ENCODE measurements at regions not wholly inside any gene's neighbourhood (a gene's known extent, or its start where the extent isn't known, plus 50 kb on each side); places are given as distances from the start of the nearest gene placed in this dataset.

DNA sequence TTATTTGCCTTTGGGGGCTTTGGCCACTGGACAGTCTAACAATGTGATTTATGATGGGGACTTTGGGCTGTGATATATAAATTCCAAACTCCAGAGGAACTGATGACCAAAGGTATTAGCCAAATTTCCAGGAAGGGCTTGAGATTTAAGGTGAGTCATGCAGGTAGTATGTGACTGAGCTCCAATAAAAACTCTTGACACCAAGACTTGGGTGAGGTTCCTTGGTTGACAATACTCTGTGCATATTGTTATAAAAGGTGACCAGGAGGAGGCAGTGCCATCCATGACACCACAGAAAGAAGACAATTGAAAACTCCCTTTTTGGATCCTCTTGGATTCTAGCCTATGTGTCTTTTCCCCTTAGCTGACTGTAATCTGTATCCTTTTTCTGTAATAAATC, 392.7 kb upstream of the LRRC7 start:
- H3K4me3 ChIP-seq (ENCODE audit: low read depth, low read length) = no peak overlapping the region
- TF ChIP-seq, protein P1, sequence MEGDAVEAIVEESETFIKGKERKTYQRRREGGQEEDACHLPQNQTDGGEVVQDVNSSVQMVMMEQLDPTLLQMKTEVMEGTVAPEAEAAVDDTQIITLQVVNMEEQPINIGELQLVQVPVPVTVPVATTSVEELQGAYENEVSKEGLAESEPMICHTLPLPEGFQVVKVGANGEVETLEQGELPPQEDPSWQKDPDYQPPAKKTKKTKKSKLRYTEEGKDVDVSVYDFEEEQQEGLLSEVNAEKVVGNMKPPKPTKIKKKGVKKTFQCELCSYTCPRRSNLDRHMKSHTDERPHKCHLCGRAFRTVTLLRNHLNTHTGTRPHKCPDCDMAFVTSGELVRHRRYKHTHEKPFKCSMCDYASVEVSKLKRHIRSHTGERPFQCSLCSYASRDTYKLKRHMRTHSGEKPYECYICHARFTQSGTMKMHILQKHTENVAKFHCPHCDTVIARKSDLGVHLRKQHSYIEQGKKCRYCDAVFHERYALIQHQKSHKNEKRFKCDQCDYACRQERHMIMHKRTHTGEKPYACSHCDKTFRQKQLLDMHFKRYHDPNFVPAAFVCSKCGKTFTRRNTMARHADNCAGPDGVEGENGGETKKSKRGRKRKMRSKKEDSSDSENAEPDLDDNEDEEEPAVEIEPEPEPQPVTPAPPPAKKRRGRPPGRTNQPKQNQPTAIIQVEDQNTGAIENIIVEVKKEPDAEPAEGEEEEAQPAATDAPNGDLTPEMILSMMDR (IDR thresholded peaks at IDR 0.05; ENCODE audit: low read depth, low read length) = no peak
- in situ Hi-C loops (cut with HindIII; ENCODE audit: low sequenced_read_pairs) = no loop called here
- no peak for DNase-seq (ENCODE audit: low read depth, low spot score)

DNA sequence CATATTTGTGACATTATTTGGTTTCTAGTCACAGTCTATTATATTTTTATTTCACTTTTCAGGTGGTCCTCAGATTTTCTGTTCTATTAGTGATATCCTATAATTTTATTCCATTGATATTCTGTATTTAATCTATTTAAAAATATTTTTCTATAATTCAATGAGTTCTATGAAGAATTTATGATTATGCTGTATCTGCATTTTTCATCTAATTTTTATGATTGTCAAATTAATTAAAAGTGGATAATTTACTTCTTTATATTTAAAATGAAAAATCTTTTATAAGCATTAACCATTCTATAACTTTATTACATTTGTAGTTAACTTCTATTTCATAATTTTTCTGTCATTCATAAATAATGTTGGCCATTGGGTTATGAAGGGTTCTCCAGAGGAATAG, 387.4 kb upstream of the LRRC7 start:
- in situ Hi-C loops (cut with HindIII; ENCODE audit: low sequenced_read_pairs) = no loop called here
- TF ChIP-seq, protein P1 (IDR thresholded peaks at IDR 0.05; ENCODE audit: low read depth, low read length) = no peak
- DNase-seq (ENCODE audit: low read depth, low spot score) = no peak

DNA sequence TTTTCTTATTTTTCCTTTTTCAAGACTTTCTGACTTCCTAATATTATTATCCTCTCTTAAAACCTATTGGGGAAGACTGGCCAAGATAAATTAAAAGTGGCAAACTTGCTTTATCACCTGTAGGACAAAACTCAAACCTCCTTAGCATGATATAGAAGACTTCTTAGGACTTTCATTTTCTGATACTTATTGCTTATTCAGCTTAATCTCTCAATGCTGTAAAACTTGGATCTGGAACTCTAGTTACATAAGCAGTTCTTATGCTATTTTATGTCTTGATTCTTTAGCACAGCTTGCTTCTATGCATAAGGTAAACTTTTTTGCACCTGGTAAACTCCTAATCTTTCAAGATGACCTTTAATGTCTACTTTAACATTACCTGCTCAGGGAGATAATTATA, 382.3 kb upstream of the LRRC7 start:
- TF ChIP-seq, protein P1 (IDR thresholded peaks at IDR 0.05; ENCODE audit: low read depth, low read length) = no peak
- no peak for DNase-seq (ENCODE audit: low read depth, low spot score)
- in situ Hi-C loops (cut with HindIII; ENCODE audit: low sequenced_read_pairs) = no loop called here
- no peak overlapping the region for H3K4me3 ChIP-seq (ENCODE audit: low read depth, low read length)

More for the DNA sequence above, 387.4 kb upstream of the LRRC7 start:
- H3K4me3 ChIP-seq (ENCODE audit: low read depth, low read length) = no peak overlapping the region

DNA sequence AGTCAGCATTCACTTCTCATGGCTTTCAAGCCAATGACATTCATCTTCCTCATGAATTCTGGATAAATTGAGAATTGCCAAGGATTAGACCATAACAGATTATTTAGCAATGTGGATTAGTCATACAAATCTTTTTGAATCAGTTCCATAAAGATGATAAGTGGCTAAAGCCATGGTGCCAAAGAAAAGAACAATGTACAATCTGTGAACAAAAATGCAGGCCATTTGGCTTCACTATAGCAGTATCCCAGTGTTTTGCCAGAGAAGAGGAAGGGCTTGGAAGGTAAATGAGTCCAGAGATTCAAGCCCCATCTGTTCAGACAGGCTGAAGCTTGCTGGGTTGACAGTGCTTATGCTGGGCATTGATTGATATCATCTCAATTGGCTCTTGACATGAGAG, 376.4 kb upstream of the LRRC7 start:
- H3K4me3 ChIP-seq (ENCODE audit: low read depth, low read length) = no peak overlapping the region
- in situ Hi-C loops (cut with HindIII; ENCODE audit: low sequenced_read_pairs) = no loop called here

DNA sequence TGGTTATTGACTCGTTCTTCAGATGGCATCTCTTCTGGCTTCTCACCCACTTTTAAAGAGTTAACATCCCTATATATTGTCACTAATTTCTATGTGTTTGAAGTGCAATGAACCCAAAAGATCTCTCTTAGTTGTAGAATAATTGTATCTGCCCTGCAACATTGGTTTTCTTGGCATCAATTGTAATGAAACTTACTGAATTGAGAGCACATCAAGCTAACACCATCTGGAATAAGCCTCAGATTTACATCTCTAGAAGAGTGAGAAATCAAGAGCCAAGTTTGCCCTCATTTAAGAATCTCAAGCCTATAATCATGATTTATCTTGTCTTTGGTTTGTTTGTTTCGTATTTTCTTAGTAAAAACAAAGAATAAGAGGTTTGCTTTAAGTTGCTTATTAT, 372.6 kb upstream of the LRRC7 start:
- in situ Hi-C loops (cut with HindIII; ENCODE audit: low sequenced_read_pairs) = no loop called here
- DNase-seq (ENCODE audit: low read depth, low spot score) = no peak
- no peak overlapping the region for H3K4me3 ChIP-seq (ENCODE audit: low read depth, low read length)
- TF ChIP-seq, protein P1 (IDR thresholded peaks at IDR 0.05; ENCODE audit: low read depth, low read length) = no peak

More for the DNA sequence above, 376.4 kb upstream of the LRRC7 start:
- TF ChIP-seq, protein P1 (IDR thresholded peaks at IDR 0.05; ENCODE audit: low read depth, low read length) = no peak
- no peak for DNase-seq (ENCODE audit: low read depth, low spot score)

DNA sequence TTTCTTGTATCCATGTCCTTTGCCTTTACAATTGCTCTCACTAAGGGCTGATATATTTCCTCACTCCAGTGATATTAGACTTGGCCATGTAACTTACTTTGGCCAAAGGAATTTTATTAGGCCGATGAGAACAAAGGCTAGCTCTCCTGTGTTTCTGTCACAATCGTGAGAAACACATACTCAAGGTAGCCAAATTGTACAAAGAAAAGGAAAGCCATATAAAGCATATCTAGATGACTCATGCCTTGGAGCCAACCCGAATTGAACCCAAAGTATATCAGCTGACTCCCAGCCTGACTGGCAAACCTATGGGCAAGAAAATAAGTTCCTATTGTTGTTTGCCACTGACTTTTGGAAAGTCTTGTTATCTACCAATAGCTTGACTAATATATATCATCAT, 371.7 kb upstream of the LRRC7 start:
- in situ Hi-C loops (cut with HindIII; ENCODE audit: low sequenced_read_pairs) = no loop called here
- H3K4me3 ChIP-seq (ENCODE audit: low read depth, low read length) = no peak overlapping the region
- DNase-seq (ENCODE audit: low read depth, low spot score) = no peak
- TF ChIP-seq, protein P1 (IDR thresholded peaks at IDR 0.05; ENCODE audit: low read depth, low read length) = no peak

DNA sequence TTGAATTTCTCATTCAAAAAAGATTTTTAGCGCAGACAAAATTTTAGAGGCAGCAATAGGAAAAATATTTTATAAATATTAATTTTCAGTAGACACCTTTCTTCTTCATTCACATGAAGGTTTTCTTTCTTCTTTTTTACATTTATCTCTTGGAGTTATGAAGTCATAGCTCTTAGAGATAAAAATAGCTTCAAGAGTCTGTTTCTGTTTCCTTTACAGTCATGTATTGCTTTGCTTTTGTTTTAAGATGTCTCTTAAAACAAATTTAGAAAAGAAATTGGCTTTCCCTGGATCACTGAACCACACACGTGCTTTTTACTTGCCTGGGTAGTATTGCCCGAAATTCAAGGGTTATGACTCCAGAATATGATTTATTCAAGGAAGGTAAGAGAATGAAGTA, 369.9 kb upstream of the LRRC7 start:
- in situ Hi-C loops (cut with HindIII; ENCODE audit: low sequenced_read_pairs) = no loop called here
- no peak overlapping the region for H3K4me3 ChIP-seq (ENCODE audit: low read depth, low read length)
- TF ChIP-seq, protein P1 (IDR thresholded peaks at IDR 0.05; ENCODE audit: low read depth, low read length) = no peak
- no peak for DNase-seq (ENCODE audit: low read depth, low spot score)

All from astrocyte of the spinal cord (primary cell).